Neural progenitor cell (in vitro differentiated cells): ENCODE measurements at regions not wholly inside any gene's neighbourhood (a gene's known extent, or its start where the extent isn't known, plus 50 kb on each side); places are given as distances from the start of the nearest gene placed in this dataset.
A peak's percentile ranks its signal among the peaks of the same experiment; 100 is the strongest.

Experiments used
- EZH2 ChIP-seq: fragments of 200-600 bp; sonication (generic); IDR thresholded peaks from 2 replicates; pipeline ENCODE4 v1.6.1; 2017; ENCODE audit warnings: antibody characterized with exemption, mild to moderate bottlenecking, moderate library complexity
- TF ChIP-seq, protein P1 (sequence below): fragments of 200-600 bp; sonication (generic); IDR thresholded peaks from 2 replicates; pipeline ENCODE4 v1.5.1; 2017; ENCODE audit warnings: antibody characterized with exemption, mild to moderate bottlenecking

DNA sequence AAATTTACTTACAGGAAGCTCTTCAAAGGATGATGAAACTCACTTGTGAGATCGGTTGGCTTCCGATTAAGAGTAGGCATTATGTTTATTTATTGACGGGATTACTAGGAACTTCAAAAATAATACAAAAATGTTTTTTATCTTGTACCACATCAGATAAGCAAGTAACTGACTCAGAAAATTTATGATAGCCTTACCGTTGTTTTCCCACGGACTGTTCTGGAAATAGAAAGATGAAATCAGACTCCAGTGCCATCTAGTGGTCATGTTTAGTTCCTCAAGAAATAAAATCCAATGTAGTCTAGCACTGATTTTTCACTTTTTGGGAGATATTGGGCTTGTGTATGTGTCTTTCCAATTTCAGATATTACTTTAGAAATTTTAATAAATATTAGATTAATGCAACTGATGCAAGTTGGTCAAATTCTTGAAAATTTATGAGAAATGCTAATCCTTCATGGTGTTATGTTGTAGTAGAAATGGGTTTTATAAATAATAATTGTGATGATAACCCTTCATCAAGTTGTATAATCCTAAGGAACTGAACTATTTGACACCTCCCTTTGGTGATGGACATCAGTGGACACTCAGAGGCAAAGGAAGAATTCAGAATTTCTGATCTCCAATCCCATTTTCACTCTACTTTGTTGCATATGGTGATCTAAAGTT, 168.8 kb downstream of the TMEM26 start:
- TF ChIP-seq EZH2 = no peak
- TF ChIP-seq, protein P1, sequence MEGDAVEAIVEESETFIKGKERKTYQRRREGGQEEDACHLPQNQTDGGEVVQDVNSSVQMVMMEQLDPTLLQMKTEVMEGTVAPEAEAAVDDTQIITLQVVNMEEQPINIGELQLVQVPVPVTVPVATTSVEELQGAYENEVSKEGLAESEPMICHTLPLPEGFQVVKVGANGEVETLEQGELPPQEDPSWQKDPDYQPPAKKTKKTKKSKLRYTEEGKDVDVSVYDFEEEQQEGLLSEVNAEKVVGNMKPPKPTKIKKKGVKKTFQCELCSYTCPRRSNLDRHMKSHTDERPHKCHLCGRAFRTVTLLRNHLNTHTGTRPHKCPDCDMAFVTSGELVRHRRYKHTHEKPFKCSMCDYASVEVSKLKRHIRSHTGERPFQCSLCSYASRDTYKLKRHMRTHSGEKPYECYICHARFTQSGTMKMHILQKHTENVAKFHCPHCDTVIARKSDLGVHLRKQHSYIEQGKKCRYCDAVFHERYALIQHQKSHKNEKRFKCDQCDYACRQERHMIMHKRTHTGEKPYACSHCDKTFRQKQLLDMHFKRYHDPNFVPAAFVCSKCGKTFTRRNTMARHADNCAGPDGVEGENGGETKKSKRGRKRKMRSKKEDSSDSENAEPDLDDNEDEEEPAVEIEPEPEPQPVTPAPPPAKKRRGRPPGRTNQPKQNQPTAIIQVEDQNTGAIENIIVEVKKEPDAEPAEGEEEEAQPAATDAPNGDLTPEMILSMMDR = peak; percentile 86
